Suprapubic skin (tissue), 4 donors: ENCODE measurements at regions not wholly inside any gene's neighbourhood (a gene's known extent, or its start where the extent isn't known, plus 50 kb on each side); places are given as distances from the start of the nearest gene placed in this dataset.

ENCODE experiments used
- EP300 ChIP-seq: sonication (generic); formaldehyde crosslinking; IDR thresholded peaks from one replicate; pipeline ENCODE4 v1.6.1; 2017; ENCODE audit warnings: antibody characterized with exemption
- POLR2A ChIP-seq, 2 donors: fragments of 450-650 bp; IDR thresholded peaks; one replicate each; pipeline ENCODE4 v1.6.1; 2017; ENCODE audit warnings: antibody characterized with exemption in 2 of 2, mild to moderate bottlenecking in 2 of 2, moderate library complexity in 2 of 2
- POLR2AphosphoS5 ChIP-seq, 3 donors: sonication (generic); formaldehyde crosslinking; IDR thresholded peaks; one replicate each; pipeline ENCODE4 v1.6.1; 2017; ENCODE audit warnings: antibody characterized with exemption in 3 of 3
- TF ChIP-seq, protein P1 (sequence below), 2 donors: fragments of 200-600 bp in 1 of 2; fragments of 450-650 bp in 1 of 2; sonication (generic) in 1 of 2; IDR thresholded peaks; one replicate each; pipeline ENCODE4 v1.5.1; 2016 to 2019; ENCODE audit warnings: antibody characterized with exemption in 2 of 2, mild to moderate bottlenecking in 1 of 2, moderate library complexity in 1 of 2

DNA sequence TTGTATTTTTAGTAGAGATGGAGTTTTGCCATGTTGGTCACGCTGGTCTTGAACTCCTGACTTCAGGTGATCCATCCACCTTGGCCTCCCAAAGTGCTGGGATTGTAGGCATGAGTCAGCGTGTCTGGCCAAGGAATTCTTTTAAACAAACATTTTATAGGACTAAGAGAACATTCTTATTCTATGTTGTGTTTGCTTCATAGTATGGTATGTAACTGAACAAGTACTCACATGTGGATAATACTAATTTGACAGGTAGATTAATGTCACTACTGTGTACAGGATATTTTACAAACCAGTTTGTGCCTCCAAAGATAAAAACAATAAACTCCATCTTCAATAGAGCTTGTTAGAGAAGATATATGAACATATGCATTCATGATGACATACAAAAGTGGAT lies 1353.4 kb downstream of the PCDH7 start:
- TF ChIP-seq, protein P1, sequence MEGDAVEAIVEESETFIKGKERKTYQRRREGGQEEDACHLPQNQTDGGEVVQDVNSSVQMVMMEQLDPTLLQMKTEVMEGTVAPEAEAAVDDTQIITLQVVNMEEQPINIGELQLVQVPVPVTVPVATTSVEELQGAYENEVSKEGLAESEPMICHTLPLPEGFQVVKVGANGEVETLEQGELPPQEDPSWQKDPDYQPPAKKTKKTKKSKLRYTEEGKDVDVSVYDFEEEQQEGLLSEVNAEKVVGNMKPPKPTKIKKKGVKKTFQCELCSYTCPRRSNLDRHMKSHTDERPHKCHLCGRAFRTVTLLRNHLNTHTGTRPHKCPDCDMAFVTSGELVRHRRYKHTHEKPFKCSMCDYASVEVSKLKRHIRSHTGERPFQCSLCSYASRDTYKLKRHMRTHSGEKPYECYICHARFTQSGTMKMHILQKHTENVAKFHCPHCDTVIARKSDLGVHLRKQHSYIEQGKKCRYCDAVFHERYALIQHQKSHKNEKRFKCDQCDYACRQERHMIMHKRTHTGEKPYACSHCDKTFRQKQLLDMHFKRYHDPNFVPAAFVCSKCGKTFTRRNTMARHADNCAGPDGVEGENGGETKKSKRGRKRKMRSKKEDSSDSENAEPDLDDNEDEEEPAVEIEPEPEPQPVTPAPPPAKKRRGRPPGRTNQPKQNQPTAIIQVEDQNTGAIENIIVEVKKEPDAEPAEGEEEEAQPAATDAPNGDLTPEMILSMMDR (IDR thresholded peaks at IDR 0.05): no peak
- TF ChIP-seq POLR2AphosphoS5 (IDR thresholded peaks at IDR 0.05) (no peak), POLR2A (IDR thresholded peaks at IDR 0.05) (no peak), EP300 (no peak)
